SK-N-MC (cell line): ENCODE measurements at regions not wholly inside any gene's neighbourhood (a gene's known extent, or its start where the extent isn't known, plus 50 kb on each side); places are given as distances from the start of the nearest gene placed in this dataset.

ENCODE experiments used
- DNase-seq: peaks from one replicate; pipeline ENCODE4 v3.0.0-alpha.2; 2011; ENCODE audit warnings: low read depth, low spot score
- H3K27ac ChIP-seq: fragments of 200-600 bp; sonication (generic); 2 replicates; pipeline ENCODE4 v1.5.1; 2016; ENCODE audit warnings: mixed run types
- H3K36me3 ChIP-seq: fragments of 200-600 bp; sonication (generic); 2 replicates; pipeline ENCODE4 v1.6.1; 2017; ENCODE audit warnings: antibody characterized with exemption, low read length, mixed read lengths; ENCODE audit not compliant: insufficient read depth
- H3K4me3 ChIP-seq: fragments of 200-600 bp; sonication (generic); 2 replicates; pipeline ENCODE4 v1.5.1; 2016
- H3K9ac ChIP-seq: fragments of 200-600 bp; sonication (generic); 2 replicates; pipeline ENCODE4 v1.8.0; 2017; ENCODE audit warnings: mixed run types, mixed read lengths; ENCODE audit not compliant: insufficient read length
- H3K9me3 ChIP-seq: fragments of 200-600 bp; sonication (generic); 2 replicates; pipeline ENCODE4 v1.6.1; 2017; ENCODE audit warnings: low read depth, mild to moderate bottlenecking, antibody characterized with exemption, low read length, moderate library complexity, mixed read lengths
- EZH2 ChIP-seq: fragments of 200-600 bp; sonication (generic); IDR thresholded peaks from one replicate; pipeline ENCODE4 v1.6.1; 2017; ENCODE audit warnings: antibody characterized with exemption
- FOXP2 ChIP-seq: optimal IDR thresholded peaks from 2 replicates; pipeline ENCODE3; 2011; ENCODE audit warnings: mild to moderate bottlenecking, moderate library complexity; ENCODE audit not compliant: insufficient read depth; ENCODE audit errors: extremely low read length, control extremely low read depth
- POLR2AphosphoS5 ChIP-seq: IDR thresholded peaks from 2 replicates; pipeline ENCODE4 v1.6.1; 2012; ENCODE audit warnings: mild to moderate bottlenecking, low read depth, low read length, borderline replicate concordance

GRCh38 chr5:42366051-42366450 is 57.2 kb upstream of the GHR start:
- Histone ChIP-seq H3K9me3 (no peaks in the 10 kb centered on the region), H3K36me3 (no peaks in the 10 kb centered on the region), H3K27ac (peak overlapping the region; percentile 60), H3K9ac (no peak overlapping the region), H3K4me3 (0 out of 2 replicates have a peak overlapping the region, but pooled peaks have one; percentile 1)
- no peak for TF ChIP-seq POLR2AphosphoS5
- no peak for TF ChIP-seq EZH2
- TF ChIP-seq FOXP2 = no peak
- no peak for DNase-seq
